Breast epithelium (tissue), 4 donors: ENCODE measurements at regions not wholly inside any gene's neighbourhood (a gene's known extent, or its start where the extent isn't known, plus 50 kb on each side); places are given as distances from the start of the nearest gene placed in this dataset.

ENCODE experiments used
- DNase-seq, 2 donors: peaks; one replicate each; pipeline ENCODE4 v3.0.0-alpha.2; 2019; ENCODE audit warnings: low spot score in 2 of 2
- H3K27ac ChIP-seq, 2 donors: fragments of 200-600 bp; sonication (generic) in 1 of 2; one replicate each; pipeline ENCODE4 v1.5.1; 2016 to 2019; ENCODE audit warnings: mild to moderate bottlenecking in 1 of 2
- H3K27me3 ChIP-seq, 2 donors: fragments of 200-600 bp; sonication (generic) in 1 of 2; one replicate each; pipeline versions ENCODE4 v1.5.1 to v1.6.0; 2017 to 2019; ENCODE audit warnings: control low read depth in 1 of 2, mild to moderate bottlenecking in 1 of 2
- H3K36me3 ChIP-seq: fragments of 200-600 bp; one replicate; pipeline ENCODE4 v1.5.1; 2019
- H3K4me1 ChIP-seq, 2 donors: fragments of 200-600 bp; sonication (generic); one replicate each; pipeline ENCODE4 v1.5.1; 2016 to 2019; ENCODE audit warnings: control low read depth in 1 of 2
- H3K4me3 ChIP-seq, 3 donors: fragments of 200-600 bp; sonication (generic); 1 replicate in 2 of 3; 2 replicates in 1 of 3; pipeline ENCODE4 v1.5.1; 2016 to 2019; ENCODE audit warnings: mild to moderate bottlenecking in 3 of 3, moderate library complexity in 2 of 3
- H3K9me3 ChIP-seq, 2 donors: fragments of 200-600 bp; sonication (generic) in 1 of 2; one replicate each; pipeline ENCODE4 v1.5.1; 2016 to 2019; ENCODE audit warnings: control low read depth in 1 of 2
- CTCF ChIP-seq, 3 donors: fragments of 450-650 bp; IDR thresholded peaks; one replicate each; pipeline ENCODE4 v1.5.1; 2016 to 2017; ENCODE audit warnings: antibody characterized with exemption in 3 of 3, mild to moderate bottlenecking in 3 of 3, moderate library complexity in 3 of 3
- POLR2A ChIP-seq: fragments of 450-650 bp; IDR thresholded peaks from one replicate; pipeline ENCODE4 v1.6.1; 2016; ENCODE audit warnings: antibody characterized with exemption, mild to moderate bottlenecking, moderate library complexity
- POLR2AphosphoS5 ChIP-seq, 3 donors: sonication (generic); formaldehyde crosslinking; IDR thresholded peaks; one replicate each; pipeline ENCODE4 v1.6.1; 2017; ENCODE audit warnings: antibody characterized with exemption in 3 of 3
- intact Hi-C: fragments of 100-400 bp; cut with DNase I; formaldehyde crosslinking; loops from one replicate; pipeline ENCODE4 v1.15.1; 2023; ENCODE audit warnings: low total_unique reads

GRCh38 chr2:222146488-222146887 lies 152.3 kb downstream of the PAX3 start:
- TF ChIP-seq CTCF (IDR thresholded peaks at IDR 0.05): no peak
- no peak for TF ChIP-seq POLR2A
- no peak for TF ChIP-seq POLR2AphosphoS5 (IDR thresholded peaks at IDR 0.05)
- Histone ChIP-seq H3K27ac (no peak overlapping the region), H3K27me3 (no peaks in the 10 kb centered on the region), H3K4me1 (no peaks in the 10 kb centered on the region), H3K4me3 (no peak overlapping the region), H3K9me3 (no peaks in the 10 kb centered on the region), H3K36me3 (no peaks in the 10 kb centered on the region)
- intact Hi-C loops: no loop called here
- DNase-seq: no peak

- Histone ChIP-seq H3K4me3 (no peak overlapping the region), H3K9me3 (peaks cover 4 to 8% of the 10 kb centered on the region in 2 donors), H3K36me3 (no peaks in the 10 kb centered on the region), H3K27me3 (peaks cover 0 to 4% of the 10 kb centered on the region in 2 donors), H3K27ac (no peak overlapping the region), H3K4me1 (no peaks in the 10 kb centered on the region)
- TF ChIP-seq POLR2A (no peak), CTCF (IDR thresholded peaks at IDR 0.05) (no peak), POLR2AphosphoS5 (IDR thresholded peaks at IDR 0.05) (no peak)
- intact Hi-C loops: no loop called here
- no peak for DNase-seq
Measured at GRCh38 chr2:222142027-222142426, 156.8 kb downstream of the PAX3 start.

DNA sequence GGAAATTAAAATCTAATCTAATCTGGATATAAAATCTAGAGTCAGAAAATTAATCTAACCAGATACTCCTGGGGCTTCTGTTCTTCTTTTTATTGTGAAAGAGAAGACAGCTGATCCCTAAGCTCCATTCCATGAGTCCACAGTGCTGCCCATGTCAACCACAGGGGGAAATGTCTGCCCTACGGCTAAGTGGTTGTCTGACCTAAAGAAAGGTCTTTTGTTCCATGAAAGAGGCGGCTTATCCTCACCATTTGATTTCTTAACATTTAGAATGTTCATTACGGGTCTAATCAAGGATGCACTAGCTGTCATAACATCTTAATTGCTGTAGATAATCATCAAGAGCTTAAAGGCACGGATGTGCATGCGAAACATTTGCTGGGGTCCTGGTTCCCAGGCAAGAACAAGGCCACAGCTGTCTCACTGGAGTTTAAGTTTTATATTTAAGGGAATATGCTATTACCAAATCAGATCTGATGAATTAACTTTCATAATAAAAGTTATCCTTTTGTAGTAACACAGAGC lies 162.6 kb downstream of the PAX3 start:
- DNase-seq: no peak
- peaks cover 0 to 4% of the 10 kb centered on the region in 2 donors for H3K27me3 ChIP-seq
- peaks cover 4 to 13% of the 10 kb centered on the region in 2 donors for H3K9me3 ChIP-seq
- H3K27ac ChIP-seq: no peak overlapping the region
- TF ChIP-seq POLR2A (no peak), CTCF (IDR thresholded peaks at IDR 0.05) (no peak), POLR2AphosphoS5 (IDR thresholded peaks at IDR 0.05) (no peak)
- no peaks in the 10 kb centered on the region for H3K36me3 ChIP-seq
- intact Hi-C loops: no loop called here
- no peaks in the 10 kb centered on the region for H3K4me1 ChIP-seq
- no peak overlapping the region for H3K4me3 ChIP-seq

DNA sequence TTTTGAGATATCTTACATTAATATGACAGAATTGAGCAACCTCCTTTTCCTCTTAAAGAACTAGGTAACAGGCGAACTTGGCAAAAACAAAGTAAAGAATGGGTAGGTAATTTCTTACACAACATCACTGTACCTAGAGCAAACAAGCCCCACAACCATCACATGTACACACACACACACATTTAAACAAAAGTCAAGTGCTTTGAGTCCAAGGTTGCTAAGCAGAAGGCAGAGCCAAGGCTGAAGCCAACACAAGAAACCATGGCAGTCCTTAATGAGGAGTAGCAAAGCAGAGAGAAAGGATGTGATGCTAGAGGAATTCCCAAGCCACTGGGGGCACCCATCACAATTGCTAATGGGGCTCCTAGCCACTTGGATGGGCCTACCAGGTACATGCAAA lies 164.1 kb downstream of the PAX3 start:
- Histone ChIP-seq H3K27me3 (peaks cover 0 to under 1% of the 10 kb centered on the region in 2 donors), H3K36me3 (no peaks in the 10 kb centered on the region), H3K27ac (no peak overlapping the region), H3K4me3 (no peak overlapping the region), H3K9me3 (peaks cover 4 to 13% of the 10 kb centered on the region in 2 donors), H3K4me1 (no peaks in the 10 kb centered on the region)
- TF ChIP-seq POLR2A (no peak), POLR2AphosphoS5 (IDR thresholded peaks at IDR 0.05) (no peak), CTCF (IDR thresholded peaks at IDR 0.05) (no peak)
- intact Hi-C loops: no loop called here
- DNase-seq: no peak

GRCh38 chr2:222133897-222134296 lies 164.9 kb downstream of the PAX3 start:
- H3K4me1 ChIP-seq: no peaks in the 10 kb centered on the region
- no peak for DNase-seq
- H3K27me3 ChIP-seq: no peaks in the 10 kb centered on the region
- peaks cover 4 to 13% of the 10 kb centered on the region in 2 donors for H3K9me3 ChIP-seq
- no peak overlapping the region for H3K27ac ChIP-seq
- TF ChIP-seq POLR2A (no peak), POLR2AphosphoS5 (IDR thresholded peaks at IDR 0.05) (no peak), CTCF (IDR thresholded peaks at IDR 0.05) (no peak)
- intact Hi-C loops: no loop called here
- no peaks in the 10 kb centered on the region for H3K36me3 ChIP-seq
- no peak overlapping the region for H3K4me3 ChIP-seq
